WTC11 (cell line): ENCODE measurements at regions not wholly inside any gene's neighbourhood (a gene's known extent, or its start where the extent isn't known, plus 50 kb on each side); places are given as distances from the start of the nearest gene placed in this dataset.

Source experiments
- CTCF ChIP-seq: fragments of 200-600 bp; IDR thresholded peaks from 2 replicates; pipeline ENCODE4 v1.8.0; 2022; ENCODE audit warnings: antibody characterized with exemption
- NR1H2 ChIP-seq: sonication (generic); formaldehyde crosslinking; IDR thresholded peaks from 2 replicates; pipeline ENCODE4 v1.9.0; 2021; ENCODE audit warnings: mild to moderate bottlenecking, moderate library complexity, missing genetic modification reagents
- ZNF121 ChIP-seq: sonication (generic); formaldehyde crosslinking; IDR thresholded peaks from 2 replicates; pipeline ENCODE4 v1.8.0; 2023; ENCODE audit warnings: missing genetic modification reagents
- TF ChIP-seq, protein P1 (sequence below): sonication (generic); formaldehyde crosslinking; IDR thresholded peaks from 2 replicates; pipeline ENCODE4 v1.8.0; 2022; ENCODE audit warnings: mild to moderate bottlenecking, missing genetic modification reagents

DNA sequence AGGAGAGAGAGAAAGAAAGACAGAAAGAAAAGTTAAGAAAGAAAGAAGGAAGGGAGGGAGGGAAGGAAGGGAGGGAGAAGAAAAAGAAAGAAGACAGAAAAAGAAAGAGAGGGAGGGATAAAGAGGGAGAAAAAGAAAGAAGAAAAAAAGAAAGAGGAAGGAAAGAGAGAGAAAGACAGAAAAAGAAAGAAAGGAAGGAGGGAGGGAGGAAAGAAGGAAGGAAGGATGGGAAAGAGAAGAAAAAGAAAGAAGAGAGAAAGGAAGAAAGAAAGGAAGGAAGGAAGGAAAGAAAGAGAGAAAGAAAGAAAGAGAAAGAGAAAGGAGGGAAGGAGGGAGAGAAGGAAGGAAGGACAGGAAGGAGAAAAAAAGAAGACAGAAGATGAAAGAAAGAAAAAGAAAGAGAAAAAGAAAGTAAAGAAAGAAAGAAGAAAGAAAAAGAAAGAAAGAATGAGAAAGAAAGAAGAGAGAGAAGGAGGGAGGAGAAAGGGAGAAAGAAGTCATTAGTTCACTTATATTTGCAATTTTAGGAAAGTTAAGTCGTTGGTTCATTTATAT, 567.2 kb upstream of the CBLB start:
- no peak for TF ChIP-seq CTCF
- TF ChIP-seq ZNF121 (CRISPR knock-in tag): no peak
- TF ChIP-seq, protein P1, sequence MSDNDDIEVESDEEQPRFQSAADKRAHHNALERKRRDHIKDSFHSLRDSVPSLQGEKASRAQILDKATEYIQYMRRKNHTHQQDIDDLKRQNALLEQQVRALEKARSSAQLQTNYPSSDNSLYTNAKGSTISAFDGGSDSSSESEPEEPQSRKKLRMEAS (CRISPR knock-in tag): no peak
- TF ChIP-seq NR1H2: no peak
